ENCODE measurements at regions not wholly inside any gene's neighbourhood (a gene's known extent, or its start where the extent isn't known, plus 50 kb on each side); places are given as distances from the start of the nearest gene placed in this dataset.

GRCh38 chr6:45830441-45831139 lies 185.1 kb downstream of the CLIC5 start:
- DNase-seq (ENCODE audit: low read depth in 2 of 2, low spot score in 1 of 2), result no peak

GRCh38 chr6:45829873-45830272 lies 185.8 kb downstream of the CLIC5 start:
- no peak for DNase-seq (ENCODE audit: low read depth in 2 of 2, low spot score in 1 of 2)

- no peak for DNase-seq (ENCODE audit: low read depth in 2 of 2, low spot score in 1 of 2)
These were observed 187.6 kb downstream of the CLIC5 start for GRCh38 chr6:45827952-45828530.

GRCh38 chr6:45822873-45823272 lies 192.8 kb downstream of the CLIC5 start:
- no peak for DNase-seq (ENCODE audit: low read depth in 2 of 2, low spot score in 1 of 2)

- DNase-seq (ENCODE audit: low read depth in 2 of 2, low spot score in 1 of 2), result no peak
These were observed 193.3 kb downstream of the CLIC5 start for GRCh38 chr6:45822246-45822812.

- DNase-seq (ENCODE audit: low read depth in 2 of 2, low spot score in 1 of 2), result no peak
These were observed 197.0 kb downstream of the CLIC5 start for GRCh38 chr6:45818655-45819054.

GRCh38 chr6:45816674-45817297 lies 198.9 kb downstream of the CLIC5 start:
- DNase-seq (ENCODE audit: low read depth in 2 of 2, low spot score in 1 of 2), result no peak

GRCh38 chr6:45815466-45816125 lies 200.1 kb downstream of the CLIC5 start:
- DNase-seq (ENCODE audit: low read depth in 2 of 2, low spot score in 1 of 2), result no peak

- no peak for DNase-seq (ENCODE audit: low read depth in 2 of 2, low spot score in 1 of 2)
These were observed 200.9 kb downstream of the CLIC5 start for GRCh38 chr6:45814772-45815171.

- DNase-seq (ENCODE audit: low read depth in 2 of 2, low spot score in 1 of 2), result no peak
These were observed 201.7 kb downstream of the CLIC5 start for GRCh38 chr6:45813943-45814342.

- DNase-seq (ENCODE audit: low read depth in 2 of 2, low spot score in 1 of 2), result no peak
These were observed 202.7 kb downstream of the CLIC5 start for GRCh38 chr6:45812922-45813321.

- no peak for DNase-seq (ENCODE audit: low read depth in 2 of 2, low spot score in 1 of 2)
These were observed 206.7 kb downstream of the CLIC5 start for GRCh38 chr6:45808917-45809316.

- DNase-seq (ENCODE audit: low read depth in 2 of 2, low spot score in 1 of 2), result no peak
These were observed 207.5 kb downstream of the CLIC5 start for GRCh38 chr6:45808042-45808645.

GRCh38 chr6:45807311-45808041 lies 208.2 kb downstream of the CLIC5 start:
- no peak for DNase-seq (ENCODE audit: low read depth in 2 of 2, low spot score in 1 of 2)

- no peak for DNase-seq (ENCODE audit: low read depth in 2 of 2, low spot score in 1 of 2)
These were observed 209.5 kb downstream of the CLIC5 start for GRCh38 chr6:45806172-45806571.

- no peak for DNase-seq (ENCODE audit: low read depth in 2 of 2, low spot score in 1 of 2)
These were observed 212.6 kb downstream of the CLIC5 start for GRCh38 chr6:45803071-45803470.

GRCh38 chr6:45801471-45802289 lies 214.0 kb downstream of the CLIC5 start:
- no peak for DNase-seq (ENCODE audit: low read depth in 2 of 2, low spot score in 1 of 2)

GRCh38 chr6:45800911-45801310 lies 214.7 kb downstream of the CLIC5 start:
- DNase-seq (ENCODE audit: low read depth in 2 of 2, low spot score in 1 of 2), result no peak

GRCh38 chr6:45795678-45796077 lies 220.0 kb downstream of the CLIC5 start:
- DNase-seq (ENCODE audit: low read depth in 2 of 2, low spot score in 1 of 2), result no peak

GRCh38 chr6:45794465-45794864 lies 221.2 kb downstream of the CLIC5 start:
- no peak for DNase-seq (ENCODE audit: low read depth in 2 of 2, low spot score in 1 of 2)

Measured in stimulated activated CD8-positive, alpha-beta memory T cell treated with anti-CD3 and anti-CD28 coated beads, Interleukin-4, amount 100 ng/mL, for 4 hours (primary cell).